ENCODE measurements at regions not wholly inside any gene's neighbourhood (a gene's known extent, or its start where the extent isn't known, plus 50 kb on each side); places are given as distances from the start of the nearest gene placed in this dataset.
"Not testable (repeated sequence)": the region's sequence is repeated elsewhere in the genome, so short reads cannot be mapped to it uniquely, and the experiment has no call there.

GRCh38 chr13:44652168-44652567 is 76.0 kb upstream of the TSC22D1 start:
- intact Hi-C loops (cut with DNase I): no loop called here
- DNase-seq (no peak), ATAC-seq (peak in 1 of 2 donors; percentile 44)

- intact Hi-C loops (cut with DNase I): no loop called here
- DNase-seq (no peak), ATAC-seq (no peak)
Measured at GRCh38 chr13:44651724-44652123, 75.6 kb upstream of the TSC22D1 start.

GRCh38 chr13:44651209-44651608 is 75.1 kb upstream of the TSC22D1 start:
- ATAC-seq: no peak

GRCh38 chr13:44649834-44650233 is 73.7 kb upstream of the TSC22D1 start:
- intact Hi-C loops (cut with DNase I): loop anchor here in 1 of 2 donors (10.0 kb wide), 1 partner anchor 55 kb away; no protein-coding TSS in a partner anchor
- DNase-seq: no peak
- ATAC-seq: no peak

More at GRCh38 chr13:44651209-44651608, 75.1 kb upstream of the TSC22D1 start:
- no peak for DNase-seq
- intact Hi-C loops (cut with DNase I): no loop called here

- DNase-seq: no peak
- intact Hi-C loops (cut with DNase I): loop anchor here in 1 of 2 donors (10.0 kb wide), 1 partner anchor 54 kb away; no protein-coding TSS in a partner anchor
- ATAC-seq: no peak
Measured at GRCh38 chr13:44649104-44649428, 72.9 kb upstream of the TSC22D1 start.

GRCh38 chr13:44648392-44649103 is 72.4 kb upstream of the TSC22D1 start:
- intact Hi-C loops (cut with DNase I): loop anchor here in 1 of 2 donors (10.0 kb wide), 1 partner anchor 54 kb away; no protein-coding TSS in a partner anchor

GRCh38 chr13:44647560-44647959 is 71.4 kb upstream of the TSC22D1 start:
- not testable (repeated sequence) for ATAC-seq, DNase-seq
- intact Hi-C loops (cut with DNase I): loop anchor here in 1 of 2 donors (10.0 kb wide), 1 partner anchor 53 kb away; no protein-coding TSS in a partner anchor

More at GRCh38 chr13:44648392-44649103, 72.4 kb upstream of the TSC22D1 start:
- DNase-seq (no peak), ATAC-seq (no peak)

GRCh38 chr13:44646044-44646443 is 69.9 kb upstream of the TSC22D1 start:
- intact Hi-C loops (cut with DNase I): loop anchor here in 1 of 2 donors (10.0 kb wide), 1 partner anchor 51 kb away; no protein-coding TSS in a partner anchor
- no peak for ATAC-seq

GRCh38 chr13:44643256-44643655 is 67.1 kb upstream of the TSC22D1 start:
- intact Hi-C loops (cut with DNase I): loop anchor here in 1 of 2 donors (10.0 kb wide), 1 partner anchor 48 kb away; no protein-coding TSS in a partner anchor
- no peak for ATAC-seq
- no peak for DNase-seq

More at GRCh38 chr13:44646044-44646443, 69.9 kb upstream of the TSC22D1 start:
- DNase-seq: no peak

- ATAC-seq (no peak), DNase-seq (no peak)
- intact Hi-C loops (cut with DNase I): no loop called here
Measured at GRCh38 chr13:44637581-44637980, 61.5 kb upstream of the TSC22D1 start.

GRCh38 chr13:44629465-44630183 is 53.5 kb upstream of the TSC22D1 start:
- ATAC-seq (no peak), DNase-seq (no peak)
- intact Hi-C loops (cut with DNase I): no loop called here

- DNase-seq; ATAC-seq; intact Hi-C loops (cut with DNase I): not testable (repeated sequence)
Measured at GRCh38 chr13:44628826-44629225, 52.7 kb upstream of the TSC22D1 start.

GRCh38 chr13:44627441-44627840 is 51.3 kb upstream of the TSC22D1 start:
- no peak for DNase-seq
- ATAC-seq: no peak
- intact Hi-C loops (cut with DNase I): no loop called here

- intact Hi-C loops (cut with DNase I): no loop called here
- no peak for ATAC-seq
- no peak for DNase-seq
Measured at GRCh38 chr13:44626176-44626575, 50.0 kb upstream of the TSC22D1 start.
